ENCODE measurements at regions not wholly inside any gene's neighbourhood (a gene's known extent, or its start where the extent isn't known, plus 50 kb on each side); places are given as distances from the start of the nearest gene placed in this dataset.

DNA sequence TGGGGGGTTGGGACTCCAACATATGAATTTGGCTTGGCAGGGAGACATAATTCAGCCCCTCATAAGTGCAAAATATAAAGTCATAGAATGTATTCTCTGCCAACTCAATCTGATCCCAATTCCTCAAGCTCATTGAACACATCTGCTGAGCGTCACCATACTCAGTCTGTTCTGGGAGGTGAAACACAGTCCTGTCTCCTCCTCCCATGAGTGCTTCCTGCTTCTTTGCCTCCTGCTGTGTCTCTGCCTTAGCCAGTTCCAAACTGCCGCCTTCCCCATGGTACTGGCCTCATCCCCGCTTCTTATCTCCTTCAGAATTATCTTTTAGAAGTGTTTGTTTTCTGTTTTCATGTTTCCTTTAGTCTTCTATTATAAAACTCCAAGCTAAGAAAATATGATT lies 365.5 kb downstream of the TNS3 start:
- no CpG with 5 or more reads among the region's 3 CpGs for WGBS (ENCODE audit: extremely low coverage, insufficient coverage, insufficient read length)
- Histone ChIP-seq H2AFZ (ENCODE audit: insufficient read depth, low read length, poor library complexity) (no peak overlapping the region), H3K14ac (ENCODE audit: low read length) (no peak overlapping the region), H3K9me3 (ENCODE audit: insufficient read depth, low read depth, low read length) (peaks cover 2% of the 10 kb centered on the region), H3K9ac (ENCODE audit: low read length) (no peak overlapping the region), H3K27me3 (ENCODE audit: insufficient read depth, low read length) (no peaks in the 10 kb centered on the region), H4K91ac (ENCODE audit: low read depth, low read length) (peak overlapping the region; percentile 59), H2BK120ac (ENCODE audit: insufficient read depth, low read length, poor library complexity) (no peak overlapping the region), H3K79me2 (ENCODE audit: control insufficient read depth, insufficient read depth, low read length, poor library complexity) (peaks cover 2% of the 10 kb centered on the region), H3K4me3 (ENCODE audit: low read depth, low read length) (no peak overlapping the region), H3K18ac (ENCODE audit: low read length) (no peak overlapping the region), H3K4me1 (ENCODE audit: control insufficient read depth in 1 of 2, insufficient read depth in 2 of 2, low read length in 2 of 2) (peaks cover 16 to 18% of the 10 kb centered on the region in 2 experiments), H3K27ac (ENCODE audit: low read depth, low read length) (no peak overlapping the region), H3K4ac (ENCODE audit: low read depth, low read length) (no peak overlapping the region), H3K23ac (ENCODE audit: low read length) (no peak overlapping the region), H2BK5ac (ENCODE audit: low read depth, low read length, poor library complexity) (no peak overlapping the region), H4K12ac (ENCODE audit: low read depth, low read length) (no peak overlapping the region), H3K4me2 (ENCODE audit: low read length) (no peak overlapping the region), H3K79me1 (ENCODE audit: low read length) (peaks cover 16% of the 10 kb centered on the region), H3K36me3 (ENCODE audit: control insufficient read depth in 1 of 2, insufficient read depth in 2 of 2, low read length in 2 of 2) (no peaks in the 10 kb centered on the region), H2BK12ac (ENCODE audit: low read length) (peak overlapping the region; percentile 58), H2AK5ac (ENCODE audit: low read length) (no peak overlapping the region), H4K8ac (ENCODE audit: low read depth, low read length) (no peak overlapping the region)
- DNase-seq = no peak

DNA sequence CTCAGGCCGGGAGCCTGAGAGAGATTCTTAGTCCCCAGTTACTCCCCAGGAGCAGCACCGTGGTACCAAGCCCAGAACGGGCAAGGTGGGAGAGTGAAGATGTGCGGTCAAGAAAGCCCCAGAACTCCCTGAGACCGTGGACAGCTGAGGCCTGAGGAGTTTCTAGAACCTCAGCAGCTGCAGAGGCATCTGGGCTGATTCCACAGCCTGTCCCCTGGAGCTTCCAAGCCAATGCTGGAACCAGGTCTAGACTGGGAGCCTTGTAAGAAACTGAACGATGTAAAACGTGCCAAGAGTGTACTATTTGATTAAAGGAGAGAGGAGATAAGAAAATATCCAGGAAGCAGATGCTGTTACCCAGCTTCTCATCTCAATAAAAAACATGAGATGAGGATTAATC lies 366.3 kb downstream of the TNS3 start:
- no peak overlapping the region for H3K4ac ChIP-seq (ENCODE audit: low read depth, low read length)
- peaks cover 2% of the 10 kb centered on the region for H3K79me2 ChIP-seq (ENCODE audit: control insufficient read depth, insufficient read depth, low read length, poor library complexity)
- H3K79me1 ChIP-seq (ENCODE audit: low read length) = peaks cover 16% of the 10 kb centered on the region
- H2AFZ ChIP-seq (ENCODE audit: insufficient read depth, low read length, poor library complexity) = no peak overlapping the region
- no peak overlapping the region for H2BK5ac ChIP-seq (ENCODE audit: low read depth, low read length, poor library complexity)
- H2BK120ac ChIP-seq (ENCODE audit: insufficient read depth, low read length, poor library complexity) = no peak overlapping the region
- peak overlapping the region; percentile 33 for H2BK12ac ChIP-seq (ENCODE audit: low read length)
- H3K18ac ChIP-seq (ENCODE audit: low read length) = no peak overlapping the region
- no peak overlapping the region for H2AK5ac ChIP-seq (ENCODE audit: low read length)
- H3K23ac ChIP-seq (ENCODE audit: low read length) = no peak overlapping the region
- peak overlapping the region; percentile 15 for H4K91ac ChIP-seq (ENCODE audit: low read depth, low read length)
- H3K9ac ChIP-seq (ENCODE audit: low read length) = no peak overlapping the region
- H3K4me3 ChIP-seq (ENCODE audit: low read depth, low read length) = no peak overlapping the region
- no peak overlapping the region for H3K27ac ChIP-seq (ENCODE audit: low read depth, low read length)
- H3K9me3 ChIP-seq (ENCODE audit: insufficient read depth, low read depth, low read length) = peaks cover 2% of the 10 kb centered on the region
- H3K14ac ChIP-seq (ENCODE audit: low read length) = no peak overlapping the region
- no peak overlapping the region for H4K8ac ChIP-seq (ENCODE audit: low read depth, low read length)
- no peak overlapping the region for H4K12ac ChIP-seq (ENCODE audit: low read depth, low read length)
- peaks cover 16 to 19% of the 10 kb centered on the region in 2 experiments for H3K4me1 ChIP-seq (ENCODE audit: control insufficient read depth in 1 of 2, insufficient read depth in 2 of 2, low read length in 2 of 2)
- no CpG with 5 or more reads among the region's 7 CpGs for WGBS (ENCODE audit: extremely low coverage, insufficient coverage, insufficient read length)
- no peaks in the 10 kb centered on the region for H3K27me3 ChIP-seq (ENCODE audit: insufficient read depth, low read length)
- no peaks in the 10 kb centered on the region for H3K36me3 ChIP-seq (ENCODE audit: control insufficient read depth in 1 of 2, insufficient read depth in 2 of 2, low read length in 2 of 2)
- no peak for DNase-seq
- H3K4me2 ChIP-seq (ENCODE audit: low read length) = no peak overlapping the region

DNA sequence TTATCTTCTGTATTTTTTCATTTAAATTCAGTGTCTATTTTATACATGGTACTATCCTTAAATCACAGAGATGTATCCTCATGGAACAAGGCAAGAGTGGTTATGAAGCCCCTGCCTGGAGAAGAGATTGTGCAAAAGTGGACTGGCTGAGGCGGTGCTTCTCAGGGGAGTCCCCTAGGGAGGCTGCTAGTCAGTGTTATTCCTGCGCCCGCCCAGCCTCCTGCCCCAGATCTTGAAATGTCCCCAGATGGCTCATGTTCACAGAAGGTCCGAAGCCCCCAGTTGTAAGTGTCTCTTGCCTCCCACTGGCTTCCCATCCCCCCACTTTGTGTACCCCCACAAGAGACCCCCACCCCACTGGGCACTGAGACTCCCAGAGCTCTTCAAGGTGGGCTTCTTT lies 366.9 kb downstream of the TNS3 start:
- H2BK120ac ChIP-seq (ENCODE audit: insufficient read depth, low read length, poor library complexity) = no peak overlapping the region
- no peak overlapping the region for H2AFZ ChIP-seq (ENCODE audit: insufficient read depth, low read length, poor library complexity)
- H3K23ac ChIP-seq (ENCODE audit: low read length) = no peak overlapping the region
- H3K14ac ChIP-seq (ENCODE audit: low read length) = no peak overlapping the region
- peaks cover 2% of the 10 kb centered on the region for H3K9me3 ChIP-seq (ENCODE audit: insufficient read depth, low read depth, low read length)
- no peak overlapping the region for H2AK5ac ChIP-seq (ENCODE audit: low read length)
- H2BK5ac ChIP-seq (ENCODE audit: low read depth, low read length, poor library complexity) = no peak overlapping the region
- no peak overlapping the region for H3K18ac ChIP-seq (ENCODE audit: low read length)
- no peak overlapping the region for H4K12ac ChIP-seq (ENCODE audit: low read depth, low read length)
- H3K4me3 ChIP-seq (ENCODE audit: low read depth, low read length) = no peak overlapping the region
- H2BK12ac ChIP-seq (ENCODE audit: low read length) = no peak overlapping the region
- H4K91ac ChIP-seq (ENCODE audit: low read depth, low read length) = peak overlapping the region; percentile 15
- H3K79me2 ChIP-seq (ENCODE audit: control insufficient read depth, insufficient read depth, low read length, poor library complexity) = peaks cover 2% of the 10 kb centered on the region
- no peak overlapping the region for H4K8ac ChIP-seq (ENCODE audit: low read depth, low read length)
- DNase-seq = no peak
- WGBS (ENCODE audit: extremely low coverage, insufficient coverage, insufficient read length) = no CpG with 5 or more reads among the region's 4 CpGs
- peaks cover 16 to 19% of the 10 kb centered on the region in 2 experiments for H3K4me1 ChIP-seq (ENCODE audit: control insufficient read depth in 1 of 2, insufficient read depth in 2 of 2, low read length in 2 of 2)
- H3K4ac ChIP-seq (ENCODE audit: low read depth, low read length) = no peak overlapping the region
- no peak overlapping the region for H3K4me2 ChIP-seq (ENCODE audit: low read length)
- no peak overlapping the region for H3K9ac ChIP-seq (ENCODE audit: low read length)
- H3K27me3 ChIP-seq (ENCODE audit: insufficient read depth, low read length) = no peaks in the 10 kb centered on the region
- no peak overlapping the region for H3K27ac ChIP-seq (ENCODE audit: low read depth, low read length)
- H3K36me3 ChIP-seq (ENCODE audit: control insufficient read depth in 1 of 2, insufficient read depth in 2 of 2, low read length in 2 of 2) = no peaks in the 10 kb centered on the region
- peaks cover 16% of the 10 kb centered on the region for H3K79me1 ChIP-seq (ENCODE audit: low read length)

DNA sequence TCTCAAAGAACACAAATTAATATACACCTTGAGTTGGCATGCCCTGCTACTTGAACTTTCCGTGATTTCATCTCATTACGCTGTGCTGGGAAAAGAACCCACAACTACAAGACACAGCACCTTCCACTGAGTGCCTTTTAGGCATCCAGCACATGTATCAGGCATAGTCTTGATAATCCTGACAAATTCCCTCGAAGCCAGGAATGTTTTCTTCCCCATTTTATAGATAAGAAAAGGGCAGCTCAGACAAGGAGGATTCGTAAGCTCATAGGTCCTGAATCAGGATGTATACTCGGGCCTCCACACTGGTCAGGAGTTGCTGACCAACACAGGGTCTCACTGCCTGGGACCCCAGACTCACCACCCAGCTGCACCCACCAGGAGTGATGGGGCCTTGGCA lies 368.6 kb downstream of the TNS3 start:
- H3K79me2 ChIP-seq (ENCODE audit: control insufficient read depth, insufficient read depth, low read length, poor library complexity) = no peaks in the 10 kb centered on the region
- peaks cover 11% of the 10 kb centered on the region for H3K79me1 ChIP-seq (ENCODE audit: low read length)
- H2BK12ac ChIP-seq (ENCODE audit: low read length) = no peak overlapping the region
- no peak overlapping the region for H4K91ac ChIP-seq (ENCODE audit: low read depth, low read length)
- H3K18ac ChIP-seq (ENCODE audit: low read length) = no peak overlapping the region
- H3K27me3 ChIP-seq (ENCODE audit: insufficient read depth, low read length) = no peaks in the 10 kb centered on the region
- H3K9me3 ChIP-seq (ENCODE audit: insufficient read depth, low read depth, low read length) = peaks cover 2% of the 10 kb centered on the region
- H2AK5ac ChIP-seq (ENCODE audit: low read length) = no peak overlapping the region
- no peak overlapping the region for H3K4me2 ChIP-seq (ENCODE audit: low read length)
- H3K4ac ChIP-seq (ENCODE audit: low read depth, low read length) = no peak overlapping the region
- H4K12ac ChIP-seq (ENCODE audit: low read depth, low read length) = no peak overlapping the region
- no peak overlapping the region for H2AFZ ChIP-seq (ENCODE audit: insufficient read depth, low read length, poor library complexity)
- no peak overlapping the region for H3K23ac ChIP-seq (ENCODE audit: low read length)
- H3K9ac ChIP-seq (ENCODE audit: low read length) = no peak overlapping the region
- no peak overlapping the region for H2BK5ac ChIP-seq (ENCODE audit: low read depth, low read length, poor library complexity)
- no peak for DNase-seq
- no peak overlapping the region for H2BK120ac ChIP-seq (ENCODE audit: insufficient read depth, low read length, poor library complexity)
- WGBS (ENCODE audit: extremely low coverage, insufficient coverage, insufficient read length) = no CpG with 5 or more reads among the region's 5 CpGs
- H3K4me3 ChIP-seq (ENCODE audit: low read depth, low read length) = no peak overlapping the region
- H4K8ac ChIP-seq (ENCODE audit: low read depth, low read length) = no peak overlapping the region
- peaks cover 10 to 14% of the 10 kb centered on the region in 2 experiments for H3K4me1 ChIP-seq (ENCODE audit: control insufficient read depth in 1 of 2, insufficient read depth in 2 of 2, low read length in 2 of 2)
- H3K14ac ChIP-seq (ENCODE audit: low read length) = no peak overlapping the region
- H3K36me3 ChIP-seq (ENCODE audit: control insufficient read depth in 1 of 2, insufficient read depth in 2 of 2, low read length in 2 of 2) = no peaks in the 10 kb centered on the region
- H3K27ac ChIP-seq (ENCODE audit: low read depth, low read length) = no peak overlapping the region
